Hepatocyte (in vitro differentiated cells): ENCODE measurements at regions not wholly inside any gene's neighbourhood (a gene's known extent, or its start where the extent isn't known, plus 50 kb on each side); places are given as distances from the start of the nearest gene placed in this dataset.

Experiments used
- DNase-seq: peaks from one replicate; pipeline ENCODE4 v3.0.0-alpha.2; 2016; ENCODE audit warnings: low spot score
- H2AFZ ChIP-seq: fragments of 200-600 bp; sonication (generic); 2 replicates; pipeline ENCODE4 v1.6.0; 2016; ENCODE audit warnings: antibody characterized with exemption, mild to moderate bottlenecking
- H3K27ac ChIP-seq: fragments of 200-600 bp; sonication (generic); 2 replicates; pipeline ENCODE4 v1.5.1; 2016; ENCODE audit warnings: mild to moderate bottlenecking
- H3K27me3 ChIP-seq: fragments of 200-600 bp; sonication (generic); 2 replicates; pipeline ENCODE4 v1.6.1; 2016
- H3K36me3 ChIP-seq: fragments of 200-600 bp; sonication (generic); replicated peaks from 2 replicates; pipeline ENCODE4 v1.5.1; 2016; ENCODE audit warnings: low read depth; ENCODE audit not compliant: insufficient read depth
- H3K4me1 ChIP-seq: fragments of 200-600 bp; sonication (generic); 2 replicates; pipeline ENCODE4 v1.5.1; 2016; ENCODE audit warnings: mild to moderate bottlenecking, moderate library complexity; ENCODE audit not compliant: insufficient read depth
- H3K4me2 ChIP-seq: fragments of 200-600 bp; sonication (generic); 2 replicates; pipeline ENCODE4 v1.6.0; 2016
- H3K4me3 ChIP-seq: fragments of 200-600 bp; sonication (generic); 2 replicates; pipeline ENCODE4 v1.5.1; 2016; ENCODE audit warnings: mild to moderate bottlenecking
- H3K79me2 ChIP-seq: fragments of 200-600 bp; sonication (generic); 2 replicates; pipeline ENCODE4 v1.6.0; 2017; ENCODE audit warnings: mild to moderate bottlenecking
- H3K9me2 ChIP-seq: fragments of 200-600 bp; sonication (generic); replicated peaks from 2 replicates; pipeline ENCODE4 v1.6.0; 2017; ENCODE audit warnings: mild to moderate bottlenecking; ENCODE audit not compliant: insufficient read depth
- H3K9me3 ChIP-seq: fragments of 200-600 bp; sonication (generic); 2 replicates; pipeline ENCODE4 v1.5.1; 2016; ENCODE audit warnings: low read depth, mild to moderate bottlenecking
- H4K20me1 ChIP-seq: fragments of 200-600 bp; sonication (generic); 2 replicates; pipeline ENCODE4 v1.6.0; 2016; ENCODE audit warnings: mild to moderate bottlenecking; ENCODE audit not compliant: insufficient read depth, poor library complexity, severe bottlenecking
- EZH2 ChIP-seq: fragments of 200-600 bp; sonication (generic); IDR thresholded peaks from 2 replicates; pipeline ENCODE4 v1.6.1; 2016; ENCODE audit warnings: antibody characterized with exemption, mild to moderate bottlenecking, borderline replicate concordance
- EZH2phosphoT487 ChIP-seq: fragments of 200-600 bp; sonication (generic); IDR thresholded peaks from one replicate; pipeline ENCODE4 v1.6.1; 2018; ENCODE audit warnings: antibody characterized with exemption, mild to moderate bottlenecking, low read depth, moderate library complexity; ENCODE audit not compliant: unreplicated experiment, severe bottlenecking
- WGBS: methylation state at CpG from one replicate; pipeline ENCODE4 v1.1.6; 2016; ENCODE audit warnings: low lambda C conversion rate; ENCODE audit errors: missing lambda C conversion rate; 5-methylcytosine and 5-hydroxymethylcytosine counted together
- TF ChIP-seq, protein P1 (sequence below): fragments of 200-600 bp; sonication (generic); IDR thresholded peaks from 2 replicates; pipeline ENCODE4 v1.5.1; 2016; ENCODE audit warnings: antibody characterized with exemption, mild to moderate bottlenecking; ENCODE audit not compliant: poor library complexity

DNA sequence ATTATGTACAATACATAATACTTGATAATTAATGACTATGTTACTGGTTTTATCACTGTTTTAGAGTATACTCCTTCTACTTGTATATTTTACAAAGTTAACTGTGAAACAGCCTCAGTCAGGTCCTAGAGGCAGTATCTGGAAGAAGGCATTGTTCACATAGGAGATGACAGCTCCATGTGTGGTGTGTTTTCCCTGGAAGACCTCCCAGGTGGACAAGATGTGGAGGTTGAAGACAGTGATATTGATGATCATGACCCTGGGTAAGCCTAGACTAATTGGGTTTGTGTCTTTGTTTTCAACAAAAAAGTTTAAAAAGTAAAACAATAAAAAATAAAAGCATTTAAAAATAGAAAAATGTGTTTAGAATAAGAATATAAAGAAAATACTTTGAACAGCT lies 96.4 kb downstream of the TRIB2 start:
- H3K4me1 ChIP-seq: no peaks in the 10 kb centered on the region
- DNase-seq: no peak
- no peaks in the 10 kb centered on the region for H4K20me1 ChIP-seq
- H3K4me3 ChIP-seq: no peak overlapping the region
- H2AFZ ChIP-seq: no peak overlapping the region
- TF ChIP-seq EZH2 (no peak), EZH2phosphoT487 (no peak)
- TF ChIP-seq, protein P1, sequence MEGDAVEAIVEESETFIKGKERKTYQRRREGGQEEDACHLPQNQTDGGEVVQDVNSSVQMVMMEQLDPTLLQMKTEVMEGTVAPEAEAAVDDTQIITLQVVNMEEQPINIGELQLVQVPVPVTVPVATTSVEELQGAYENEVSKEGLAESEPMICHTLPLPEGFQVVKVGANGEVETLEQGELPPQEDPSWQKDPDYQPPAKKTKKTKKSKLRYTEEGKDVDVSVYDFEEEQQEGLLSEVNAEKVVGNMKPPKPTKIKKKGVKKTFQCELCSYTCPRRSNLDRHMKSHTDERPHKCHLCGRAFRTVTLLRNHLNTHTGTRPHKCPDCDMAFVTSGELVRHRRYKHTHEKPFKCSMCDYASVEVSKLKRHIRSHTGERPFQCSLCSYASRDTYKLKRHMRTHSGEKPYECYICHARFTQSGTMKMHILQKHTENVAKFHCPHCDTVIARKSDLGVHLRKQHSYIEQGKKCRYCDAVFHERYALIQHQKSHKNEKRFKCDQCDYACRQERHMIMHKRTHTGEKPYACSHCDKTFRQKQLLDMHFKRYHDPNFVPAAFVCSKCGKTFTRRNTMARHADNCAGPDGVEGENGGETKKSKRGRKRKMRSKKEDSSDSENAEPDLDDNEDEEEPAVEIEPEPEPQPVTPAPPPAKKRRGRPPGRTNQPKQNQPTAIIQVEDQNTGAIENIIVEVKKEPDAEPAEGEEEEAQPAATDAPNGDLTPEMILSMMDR: no peak
- H3K27ac ChIP-seq: no peak overlapping the region
- no peaks in the 10 kb centered on the region for H3K9me3 ChIP-seq
- no peaks in the 10 kb centered on the region for H3K79me2 ChIP-seq
- H3K36me3 ChIP-seq: no peaks in the 10 kb centered on the region
- H3K27me3 ChIP-seq: no peaks in the 10 kb centered on the region
- no peak overlapping the region for H3K4me2 ChIP-seq
- H3K9me2 ChIP-seq: no peaks in the 10 kb centered on the region

DNA sequence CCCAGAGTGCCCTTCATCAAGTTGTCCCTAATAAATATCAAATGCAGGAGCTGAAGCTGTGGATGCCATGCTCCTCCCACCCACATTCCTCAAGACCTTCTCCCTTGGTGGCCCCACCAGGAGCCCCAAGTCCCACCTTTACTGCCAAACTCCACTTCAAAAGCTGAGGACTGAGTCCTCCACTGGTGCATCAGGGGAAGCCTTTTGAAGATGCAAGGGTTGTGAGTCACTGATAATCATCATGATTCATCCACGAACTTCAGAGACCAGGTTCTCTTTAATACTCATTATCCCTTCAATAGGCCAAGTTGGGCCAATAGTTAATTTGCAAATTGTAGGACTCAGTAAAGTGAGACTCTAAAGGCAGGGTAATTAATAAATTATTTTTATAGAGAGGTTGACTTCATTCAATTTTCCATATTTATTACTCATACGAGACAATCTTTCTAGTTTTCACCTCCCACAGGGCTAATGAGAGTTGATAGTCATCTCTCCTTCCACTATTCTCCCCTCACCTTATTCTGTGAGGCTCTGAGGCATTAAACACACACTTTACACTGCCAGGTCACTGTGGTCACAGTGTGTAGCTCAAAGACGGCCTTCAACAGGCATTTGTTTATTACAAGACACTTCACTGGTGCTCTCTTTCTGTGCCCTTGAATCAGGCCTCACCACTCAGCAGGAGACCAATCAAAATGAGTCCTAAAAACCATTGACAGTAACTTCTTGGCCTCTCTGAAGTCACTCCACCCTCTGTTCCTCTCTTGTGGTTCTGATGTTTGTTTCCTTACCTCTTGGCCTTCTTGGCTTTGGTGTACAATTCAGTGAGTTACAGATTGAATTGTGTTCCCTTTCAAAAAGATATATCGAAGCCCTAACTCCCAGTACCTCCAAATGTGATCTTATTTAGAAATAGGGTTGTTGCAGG lies 99.9 kb downstream of the TRIB2 start:
- Histone ChIP-seq H3K4me2 (no peak overlapping the region), H3K4me3 (no peak overlapping the region), H3K36me3 (no peaks in the 10 kb centered on the region), H3K9me3 (no peaks in the 10 kb centered on the region), H3K4me1 (peaks cover 5% of the 10 kb centered on the region), H3K79me2 (no peaks in the 10 kb centered on the region), H3K27ac (no peak overlapping the region), H3K9me2 (no peaks in the 10 kb centered on the region), H2AFZ (no peak overlapping the region), H3K27me3 (no peaks in the 10 kb centered on the region), H4K20me1 (no peaks in the 10 kb centered on the region)
- TF ChIP-seq EZH2: no peak
- no peak for TF ChIP-seq EZH2phosphoT487
- TF ChIP-seq, protein P1: no peak
- 91% methylated on average over 4 of the region's 4 CpGs for WGBS
- no peak for DNase-seq

DNA sequence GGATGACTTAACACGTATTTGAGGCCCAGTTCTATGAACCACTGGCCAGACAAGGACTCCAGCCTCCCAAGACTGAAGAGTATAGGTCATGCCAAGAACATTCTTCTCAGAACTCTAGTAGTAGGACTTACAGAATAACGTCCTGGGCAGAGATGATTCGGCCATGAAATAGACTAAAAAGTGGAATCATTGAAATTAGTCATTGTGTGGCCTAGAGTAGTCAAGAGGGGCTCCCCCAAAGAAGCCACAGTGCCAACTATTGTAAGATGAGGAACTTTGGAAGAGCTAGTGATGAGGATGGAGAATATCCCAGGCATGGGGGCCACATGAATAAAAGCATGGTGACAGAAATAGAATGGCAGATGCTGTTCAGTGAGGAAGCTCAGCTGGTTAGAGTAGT lies 101.1 kb downstream of the TRIB2 start:
- Histone ChIP-seq H3K27me3 (no peaks in the 10 kb centered on the region), H3K4me2 (no peak overlapping the region), H2AFZ (no peak overlapping the region), H3K27ac (no peak overlapping the region), H4K20me1 (no peaks in the 10 kb centered on the region), H3K4me1 (peaks cover 5% of the 10 kb centered on the region), H3K9me3 (no peaks in the 10 kb centered on the region), H3K4me3 (no peak overlapping the region), H3K9me2 (no peaks in the 10 kb centered on the region), H3K36me3 (no peaks in the 10 kb centered on the region), H3K79me2 (no peaks in the 10 kb centered on the region)
- TF ChIP-seq, protein P1: no peak
- no peak for TF ChIP-seq EZH2
- no peak for TF ChIP-seq EZH2phosphoT487
- DNase-seq: no peak
- 93% methylated on average over 3 of the region's 3 CpGs for WGBS
